GM12872 (cell line): ENCODE measurements at regions not wholly inside any gene's neighbourhood (a gene's known extent, or its start where the extent isn't known, plus 50 kb on each side); places are given as distances from the start of the nearest gene placed in this dataset.

Experiments
- TF ChIP-seq, protein P1 (sequence below): IDR thresholded peaks from 3 replicates; pipeline ENCODE4 v1.5.1; 2011; ENCODE audit warnings: low read depth, mild to moderate bottlenecking, low read length, moderate library complexity; ENCODE audit not compliant: insufficient read depth

DNA sequence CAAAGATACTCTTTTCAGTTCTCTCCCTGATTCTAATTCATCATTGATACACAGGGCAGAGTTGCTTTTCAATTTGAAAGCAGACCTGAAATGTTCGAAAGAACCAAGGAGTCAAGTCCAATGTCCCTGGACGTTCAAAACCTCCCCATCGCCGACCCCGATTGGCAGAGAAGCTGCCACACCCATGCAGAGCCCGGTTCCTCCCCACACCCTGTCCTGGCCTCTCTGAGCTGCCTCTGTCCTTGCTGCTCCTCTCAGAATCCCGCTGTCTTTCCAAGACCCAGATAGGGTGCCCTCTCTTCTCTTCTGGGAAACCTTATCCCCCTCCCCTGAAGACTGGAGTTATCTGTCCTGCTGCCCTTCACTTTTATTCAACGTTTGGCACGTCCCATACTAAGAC lies 52.3 kb upstream of the CITED2 start:
- TF ChIP-seq, protein P1, sequence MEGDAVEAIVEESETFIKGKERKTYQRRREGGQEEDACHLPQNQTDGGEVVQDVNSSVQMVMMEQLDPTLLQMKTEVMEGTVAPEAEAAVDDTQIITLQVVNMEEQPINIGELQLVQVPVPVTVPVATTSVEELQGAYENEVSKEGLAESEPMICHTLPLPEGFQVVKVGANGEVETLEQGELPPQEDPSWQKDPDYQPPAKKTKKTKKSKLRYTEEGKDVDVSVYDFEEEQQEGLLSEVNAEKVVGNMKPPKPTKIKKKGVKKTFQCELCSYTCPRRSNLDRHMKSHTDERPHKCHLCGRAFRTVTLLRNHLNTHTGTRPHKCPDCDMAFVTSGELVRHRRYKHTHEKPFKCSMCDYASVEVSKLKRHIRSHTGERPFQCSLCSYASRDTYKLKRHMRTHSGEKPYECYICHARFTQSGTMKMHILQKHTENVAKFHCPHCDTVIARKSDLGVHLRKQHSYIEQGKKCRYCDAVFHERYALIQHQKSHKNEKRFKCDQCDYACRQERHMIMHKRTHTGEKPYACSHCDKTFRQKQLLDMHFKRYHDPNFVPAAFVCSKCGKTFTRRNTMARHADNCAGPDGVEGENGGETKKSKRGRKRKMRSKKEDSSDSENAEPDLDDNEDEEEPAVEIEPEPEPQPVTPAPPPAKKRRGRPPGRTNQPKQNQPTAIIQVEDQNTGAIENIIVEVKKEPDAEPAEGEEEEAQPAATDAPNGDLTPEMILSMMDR: no peak

DNA sequence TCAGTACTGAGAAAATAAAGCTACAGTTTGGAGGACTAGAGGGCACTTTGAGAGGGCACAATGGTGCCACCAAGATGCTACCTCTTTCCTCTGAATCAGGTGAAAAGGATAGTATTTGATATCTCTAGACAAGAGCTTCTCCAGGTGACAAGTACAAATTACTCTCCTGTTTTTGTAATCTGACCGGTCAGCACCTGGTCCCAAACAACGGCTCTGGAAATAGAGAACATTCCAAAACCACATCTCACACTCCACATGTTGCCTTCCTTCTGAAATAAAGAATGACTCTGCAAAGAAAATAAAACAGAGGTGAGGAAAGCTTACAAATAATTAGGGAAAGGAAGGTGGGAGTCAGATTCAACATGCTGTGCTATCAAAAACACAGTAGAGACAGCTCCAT lies 51.3 kb upstream of the CITED2 start:
- TF ChIP-seq, protein P1: no peak

DNA sequence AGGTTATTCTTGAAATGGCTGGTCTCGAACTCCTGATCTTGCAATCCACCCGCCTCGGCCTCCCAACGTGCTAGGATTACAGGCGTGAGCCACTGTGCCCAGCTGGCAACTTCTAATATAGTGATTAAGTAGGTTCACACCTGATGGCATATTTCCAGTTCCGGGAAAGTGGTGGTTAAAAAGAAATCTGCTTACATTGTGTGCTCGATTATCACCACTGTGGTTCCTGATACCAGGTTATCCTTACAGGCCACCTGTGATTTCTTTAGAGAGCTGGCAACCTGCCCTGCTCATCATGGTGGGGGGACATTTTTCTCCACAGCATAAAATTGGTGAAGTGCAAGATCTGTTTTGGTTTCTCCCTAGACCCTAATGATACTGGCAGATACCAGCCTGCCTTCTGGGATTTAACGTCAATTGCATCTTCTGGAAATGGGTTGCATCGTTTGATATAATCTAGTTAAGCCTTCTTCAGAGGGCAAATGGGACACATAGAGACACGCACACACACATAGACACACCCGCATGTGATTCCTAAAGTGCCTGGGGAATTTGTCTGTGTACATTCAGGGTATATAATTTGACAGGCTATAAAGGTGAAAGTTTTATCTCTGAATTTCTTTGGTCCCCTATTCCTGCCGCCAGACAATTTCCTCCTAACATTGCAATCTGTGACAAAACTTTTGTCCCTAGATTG lies 49.7 kb upstream of the CITED2 start:
- TF ChIP-seq, protein P1: no peak
